SK-N-SH treated with all-trans-retinoic acid at 6 μM for 48 hours (cell line): ENCODE measurements at regions not wholly inside any gene's neighbourhood (a gene's known extent, or its start where the extent isn't known, plus 50 kb on each side); places are given as distances from the start of the nearest gene placed in this dataset.

Experiments used
- ATAC-seq: fragments of 200-7000 bp; cut with Tn5 transposase; 3 replicates; pipeline ENCODE4 v1.9.1; 2020; ENCODE audit warnings: mild to moderate bottlenecking, moderate library complexity
- ARNTL ChIP-seq: fragments of 450-650 bp; formaldehyde crosslinking; IDR thresholded peaks from 2 replicates; pipeline ENCODE4 v1.5.0; 2020; ENCODE audit warnings: low read depth, mild to moderate bottlenecking, moderate library complexity, borderline replicate concordance
- BACH2 ChIP-seq: fragments of 250-450 bp; sonication (Bioruptor Pico); IDR thresholded peaks from 2 replicates; pipeline ENCODE4 v1.9.0; 2021; ENCODE audit warnings: mild to moderate bottlenecking, borderline replicate concordance
- CSDC2 ChIP-seq: fragments of 250-450 bp; sonication (Bioruptor Pico); IDR thresholded peaks from 2 replicates; pipeline ENCODE4 v1.5.0; 2020; ENCODE audit warnings: mild to moderate bottlenecking, moderate library complexity
- ESRRG ChIP-seq: fragments of 250-450 bp; sonication (Bioruptor Pico); IDR thresholded peaks from 2 replicates; pipeline ENCODE4 v1.6.1; 2021; ENCODE audit warnings: mild to moderate bottlenecking
- GLIS3 ChIP-seq: fragments of 250-450 bp; sonication (Bioruptor Pico); IDR thresholded peaks from 2 replicates; pipeline ENCODE4 v1.5.0; 2020; ENCODE audit warnings: mild to moderate bottlenecking, moderate library complexity
- ISL1 ChIP-seq: fragments of 250-450 bp; sonication (Bioruptor Pico); IDR thresholded peaks from 2 replicates; pipeline ENCODE4 v2.1.2; 2022; ENCODE audit warnings: mild to moderate bottlenecking, moderate library complexity
- PPARA ChIP-seq: fragments of 250-450 bp; sonication (Bioruptor Pico); IDR thresholded peaks from 2 replicates; pipeline ENCODE4 v1.5.0; 2020; ENCODE audit warnings: mild to moderate bottlenecking, borderline replicate concordance
- RARB ChIP-seq: fragments of 250-450 bp; sonication (Bioruptor Pico); IDR thresholded peaks from 2 replicates; pipeline ENCODE4 v1.8.0; 2021; ENCODE audit warnings: mild to moderate bottlenecking, moderate library complexity
- SNAI2 ChIP-seq: fragments of 250-450 bp; sonication (Bioruptor Pico); IDR thresholded peaks from 2 replicates; pipeline ENCODE4 v1.5.0; 2020; ENCODE audit warnings: mild to moderate bottlenecking, moderate library complexity
- TCF4 ChIP-seq: fragments of 250-450 bp; sonication (Bioruptor Pico); IDR thresholded peaks from 2 replicates; pipeline ENCODE4 v1.8.0; 2021; ENCODE audit warnings: mild to moderate bottlenecking, moderate library complexity, borderline replicate concordance
- ZFP3 ChIP-seq: fragments of 250-450 bp; sonication (Bioruptor Pico); IDR thresholded peaks from 2 replicates; pipeline ENCODE4 v1.5.0; 2020; ENCODE audit warnings: mild to moderate bottlenecking, moderate library complexity
- ZFP30 ChIP-seq: fragments of 450-650 bp; formaldehyde crosslinking; IDR thresholded peaks from 2 replicates; pipeline ENCODE4 v1.5.0; 2022; ENCODE audit warnings: mild to moderate bottlenecking, moderate library complexity
- ZNF565 ChIP-seq: fragments of 450-650 bp; formaldehyde crosslinking; conservative IDR thresholded peaks from 2 replicates; pipeline ENCODE4 v1.5.0; 2020; ENCODE audit warnings: low read depth, mild to moderate bottlenecking, moderate library complexity
- ZNF70 ChIP-seq: fragments of 450-650 bp; formaldehyde crosslinking; IDR thresholded peaks from 2 replicates; pipeline ENCODE4 v1.5.0; 2020; ENCODE audit warnings: mild to moderate bottlenecking, moderate library complexity
- ZNF8 ChIP-seq: fragments of 450-650 bp; formaldehyde crosslinking; IDR thresholded peaks from 2 replicates; pipeline ENCODE4 v1.5.0; 2020; ENCODE audit warnings: mild to moderate bottlenecking, moderate library complexity
- TF ChIP-seq, protein P1 (sequence below): fragments of 250-450 bp; sonication (Bioruptor Pico); IDR thresholded peaks from 2 replicates; pipeline ENCODE4 v1.5.0; 2020; ENCODE audit warnings: mild to moderate bottlenecking, moderate library complexity
- TF ChIP-seq, protein P2 (sequence below): fragments of 250-450 bp; sonication (Bioruptor Pico); IDR thresholded peaks from 2 replicates; pipeline ENCODE4 v1.5.1; 2020; ENCODE audit warnings: low read depth, mild to moderate bottlenecking, moderate library complexity
- TF ChIP-seq, protein P3 (sequence below): fragments of 250-450 bp; sonication (Bioruptor Pico); IDR thresholded peaks from 2 replicates; pipeline ENCODE4 v1.8.0; 2021; ENCODE audit warnings: low read depth, mild to moderate bottlenecking, moderate library complexity, borderline replicate concordance
- TF ChIP-seq, protein P4 (sequence below): fragments of 250-450 bp; sonication (Bioruptor Pico); IDR thresholded peaks from 2 replicates; pipeline ENCODE4 v1.8.0; 2020; ENCODE audit warnings: mild to moderate bottlenecking, moderate library complexity, borderline replicate concordance

DNA sequence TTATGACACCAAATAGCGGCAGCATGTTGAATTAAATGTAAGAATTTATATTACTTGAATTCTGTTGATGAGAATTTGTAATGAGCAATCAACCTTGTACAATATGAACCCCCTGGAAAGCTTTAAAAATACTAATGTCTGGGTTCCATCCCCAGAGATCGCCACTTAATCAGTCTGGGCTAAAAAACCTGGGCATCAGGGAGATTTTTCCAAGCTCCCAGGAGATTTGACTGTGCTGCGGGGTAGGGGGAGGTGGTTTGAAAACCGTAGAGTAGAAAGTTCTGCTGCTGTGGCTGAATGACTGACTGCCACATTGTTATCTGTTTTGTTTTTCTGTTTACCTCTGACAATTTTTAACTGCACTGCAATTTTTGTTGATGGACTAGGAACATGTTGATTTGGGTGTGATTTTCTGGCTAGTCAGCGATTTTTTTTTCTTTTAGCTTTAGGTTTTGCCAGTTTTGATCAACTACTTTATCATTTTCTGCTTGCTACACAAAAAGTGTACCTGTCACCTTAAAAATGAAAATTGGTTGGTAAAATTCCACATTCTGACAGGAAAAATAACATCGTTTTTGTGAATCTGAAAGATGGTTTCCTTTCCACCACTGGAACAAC lies 79.3 kb downstream of the PCTP start:
- ATAC-seq, result no peak
- TF ChIP-seq ZNF70 (no peak), PPARA (no peak), ZNF8 (CRISPR knock-in tag) (no peak), SNAI2 (no peak), ARNTL (CRISPR knock-in tag) (no peak), TCF4 (CRISPR knock-in tag) (no peak), ZFP30 (no peak), GLIS3 (CRISPR knock-in tag) (no peak), BACH2 (CRISPR knock-in tag) (no peak), ZFP3 (CRISPR knock-in tag) (no peak), ISL1 (CRISPR knock-in tag) (no peak), CSDC2 (CRISPR knock-in tag) (no peak), ZNF565 (no peak)
- TF ChIP-seq, protein P1, sequence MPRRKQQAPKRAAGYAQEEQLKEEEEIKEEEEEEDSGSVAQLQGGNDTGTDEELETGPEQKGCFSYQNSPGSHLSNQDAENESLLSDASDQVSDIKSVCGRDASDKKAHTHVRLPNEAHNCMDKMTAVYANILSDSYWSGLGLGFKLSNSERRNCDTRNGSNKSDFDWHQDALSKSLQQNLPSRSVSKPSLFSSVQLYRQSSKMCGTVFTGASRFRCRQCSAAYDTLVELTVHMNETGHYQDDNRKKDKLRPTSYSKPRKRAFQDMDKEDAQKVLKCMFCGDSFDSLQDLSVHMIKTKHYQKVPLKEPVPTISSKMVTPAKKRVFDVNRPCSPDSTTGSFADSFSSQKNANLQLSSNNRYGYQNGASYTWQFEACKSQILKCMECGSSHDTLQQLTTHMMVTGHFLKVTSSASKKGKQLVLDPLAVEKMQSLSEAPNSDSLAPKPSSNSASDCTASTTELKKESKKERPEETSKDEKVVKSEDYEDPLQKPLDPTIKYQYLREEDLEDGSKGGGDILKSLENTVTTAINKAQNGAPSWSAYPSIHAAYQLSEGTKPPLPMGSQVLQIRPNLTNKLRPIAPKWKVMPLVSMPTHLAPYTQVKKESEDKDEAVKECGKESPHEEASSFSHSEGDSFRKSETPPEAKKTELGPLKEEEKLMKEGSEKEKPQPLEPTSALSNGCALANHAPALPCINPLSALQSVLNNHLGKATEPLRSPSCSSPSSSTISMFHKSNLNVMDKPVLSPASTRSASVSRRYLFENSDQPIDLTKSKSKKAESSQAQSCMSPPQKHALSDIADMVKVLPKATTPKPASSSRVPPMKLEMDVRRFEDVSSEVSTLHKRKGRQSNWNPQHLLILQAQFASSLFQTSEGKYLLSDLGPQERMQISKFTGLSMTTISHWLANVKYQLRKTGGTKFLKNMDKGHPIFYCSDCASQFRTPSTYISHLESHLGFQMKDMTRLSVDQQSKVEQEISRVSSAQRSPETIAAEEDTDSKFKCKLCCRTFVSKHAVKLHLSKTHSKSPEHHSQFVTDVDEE (CRISPR knock-in tag), result no peak
- TF ChIP-seq, protein P2, sequence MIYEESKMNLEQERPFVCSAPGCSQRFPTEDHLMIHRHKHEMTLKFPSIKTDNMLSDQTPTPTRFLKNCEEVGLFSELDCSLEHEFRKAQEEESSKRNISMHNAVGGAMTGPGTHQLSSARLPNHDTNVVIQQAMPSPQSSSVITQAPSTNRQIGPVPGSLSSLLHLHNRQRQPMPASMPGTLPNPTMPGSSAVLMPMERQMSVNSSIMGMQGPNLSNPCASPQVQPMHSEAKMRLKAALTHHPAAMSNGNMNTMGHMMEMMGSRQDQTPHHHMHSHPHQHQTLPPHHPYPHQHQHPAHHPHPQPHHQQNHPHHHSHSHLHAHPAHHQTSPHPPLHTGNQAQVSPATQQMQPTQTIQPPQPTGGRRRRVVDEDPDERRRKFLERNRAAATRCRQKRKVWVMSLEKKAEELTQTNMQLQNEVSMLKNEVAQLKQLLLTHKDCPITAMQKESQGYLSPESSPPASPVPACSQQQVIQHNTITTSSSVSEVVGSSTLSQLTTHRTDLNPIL (CRISPR knock-in tag), result no peak
- TF ChIP-seq, protein P3, sequence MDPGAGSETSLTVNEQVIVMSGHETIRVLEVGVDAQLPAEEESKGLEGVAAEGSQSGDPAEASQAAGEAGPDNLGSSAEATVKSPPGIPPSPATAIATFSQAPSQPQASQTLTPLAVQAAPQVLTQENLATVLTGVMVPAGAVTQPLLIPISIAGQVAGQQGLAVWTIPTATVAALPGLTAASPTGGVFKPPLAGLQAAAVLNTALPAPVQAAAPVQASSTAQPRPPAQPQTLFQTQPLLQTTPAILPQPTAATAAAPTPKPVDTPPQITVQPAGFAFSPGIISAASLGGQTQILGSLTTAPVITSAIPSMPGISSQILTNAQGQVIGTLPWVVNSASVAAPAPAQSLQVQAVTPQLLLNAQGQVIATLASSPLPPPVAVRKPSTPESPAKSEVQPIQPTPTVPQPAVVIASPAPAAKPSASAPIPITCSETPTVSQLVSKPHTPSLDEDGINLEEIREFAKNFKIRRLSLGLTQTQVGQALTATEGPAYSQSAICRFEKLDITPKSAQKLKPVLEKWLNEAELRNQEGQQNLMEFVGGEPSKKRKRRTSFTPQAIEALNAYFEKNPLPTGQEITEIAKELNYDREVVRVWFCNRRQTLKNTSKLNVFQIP (CRISPR knock-in tag), result no peak
- TF ChIP-seq, protein P4, sequence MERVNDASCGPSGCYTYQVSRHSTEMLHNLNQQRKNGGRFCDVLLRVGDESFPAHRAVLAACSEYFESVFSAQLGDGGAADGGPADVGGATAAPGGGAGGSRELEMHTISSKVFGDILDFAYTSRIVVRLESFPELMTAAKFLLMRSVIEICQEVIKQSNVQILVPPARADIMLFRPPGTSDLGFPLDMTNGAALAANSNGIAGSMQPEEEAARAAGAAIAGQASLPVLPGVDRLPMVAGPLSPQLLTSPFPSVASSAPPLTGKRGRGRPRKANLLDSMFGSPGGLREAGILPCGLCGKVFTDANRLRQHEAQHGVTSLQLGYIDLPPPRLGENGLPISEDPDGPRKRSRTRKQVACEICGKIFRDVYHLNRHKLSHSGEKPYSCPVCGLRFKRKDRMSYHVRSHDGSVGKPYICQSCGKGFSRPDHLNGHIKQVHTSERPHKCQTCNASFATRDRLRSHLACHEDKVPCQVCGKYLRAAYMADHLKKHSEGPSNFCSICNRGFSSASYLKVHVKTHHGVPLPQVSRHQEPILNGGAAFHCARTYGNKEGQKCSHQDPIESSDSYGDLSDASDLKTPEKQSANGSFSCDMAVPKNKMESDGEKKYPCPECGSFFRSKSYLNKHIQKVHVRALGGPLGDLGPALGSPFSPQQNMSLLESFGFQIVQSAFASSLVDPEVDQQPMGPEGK (CRISPR knock-in tag), result no peak
- TF ChIP-seq, all 23 proteins: peak for 0

DNA sequence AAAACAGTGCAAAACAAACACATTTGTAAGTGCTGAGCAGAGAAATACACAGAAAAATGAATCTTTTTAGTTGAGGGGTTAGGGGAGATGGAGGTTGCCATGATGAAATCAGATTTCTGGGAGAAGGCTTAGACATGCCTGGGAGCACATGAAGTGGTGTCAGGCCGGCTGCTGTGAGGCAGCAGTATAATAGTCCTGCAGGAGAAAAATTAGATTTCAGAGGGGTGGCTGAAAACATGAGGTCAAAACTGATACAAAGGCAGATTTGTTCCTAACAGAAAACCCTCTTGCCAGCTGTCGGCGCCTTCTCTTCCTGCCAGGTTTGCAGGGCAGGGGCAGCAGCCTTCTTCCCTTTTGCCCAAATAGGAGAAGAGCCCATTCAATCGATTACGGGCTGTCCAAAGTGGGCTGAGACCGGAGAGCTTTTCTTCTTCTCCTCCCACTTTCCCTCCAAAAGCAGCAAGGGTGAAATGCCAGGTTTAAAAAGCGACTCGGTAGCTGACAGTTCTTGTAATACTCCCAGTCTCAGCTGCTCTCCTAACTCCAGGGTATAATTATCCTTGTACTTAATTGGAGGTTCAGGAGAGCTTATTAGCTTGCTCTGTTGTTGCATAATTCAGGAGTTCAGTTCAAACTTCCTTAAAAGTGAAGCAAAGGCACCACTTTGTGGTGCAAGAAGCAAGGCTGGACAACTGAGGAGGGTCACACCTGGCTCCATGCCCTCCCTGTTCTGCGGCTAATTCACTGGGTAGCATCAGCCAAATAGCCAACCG lies 80.0 kb downstream of the PCTP start:
- TF ChIP-seq GLIS3 (CRISPR knock-in tag) (no peak), BACH2 (CRISPR knock-in tag) (no peak), ZNF565 (no peak), RARB (CRISPR knock-in tag) (no peak), PPARA (no peak), TCF4 (CRISPR knock-in tag) (no peak; the same call in 1 of the 2 replicates), ESRRG (CRISPR knock-in tag) (no peak), ZNF70 (no peak)
- TF ChIP-seq, protein P4 (CRISPR knock-in tag), result no peak
- TF ChIP-seq, protein P1 (CRISPR knock-in tag), result no peak
- TF ChIP-seq, all 23 proteins: peak for 0
- ATAC-seq, result no peak; the same call in 2 of the 3 replicates
